ENCODE measurements at regions not wholly inside any gene's neighbourhood (a gene's known extent, or its start where the extent isn't known, plus 50 kb on each side); places are given as distances from the start of the nearest gene placed in this dataset.

DNA sequence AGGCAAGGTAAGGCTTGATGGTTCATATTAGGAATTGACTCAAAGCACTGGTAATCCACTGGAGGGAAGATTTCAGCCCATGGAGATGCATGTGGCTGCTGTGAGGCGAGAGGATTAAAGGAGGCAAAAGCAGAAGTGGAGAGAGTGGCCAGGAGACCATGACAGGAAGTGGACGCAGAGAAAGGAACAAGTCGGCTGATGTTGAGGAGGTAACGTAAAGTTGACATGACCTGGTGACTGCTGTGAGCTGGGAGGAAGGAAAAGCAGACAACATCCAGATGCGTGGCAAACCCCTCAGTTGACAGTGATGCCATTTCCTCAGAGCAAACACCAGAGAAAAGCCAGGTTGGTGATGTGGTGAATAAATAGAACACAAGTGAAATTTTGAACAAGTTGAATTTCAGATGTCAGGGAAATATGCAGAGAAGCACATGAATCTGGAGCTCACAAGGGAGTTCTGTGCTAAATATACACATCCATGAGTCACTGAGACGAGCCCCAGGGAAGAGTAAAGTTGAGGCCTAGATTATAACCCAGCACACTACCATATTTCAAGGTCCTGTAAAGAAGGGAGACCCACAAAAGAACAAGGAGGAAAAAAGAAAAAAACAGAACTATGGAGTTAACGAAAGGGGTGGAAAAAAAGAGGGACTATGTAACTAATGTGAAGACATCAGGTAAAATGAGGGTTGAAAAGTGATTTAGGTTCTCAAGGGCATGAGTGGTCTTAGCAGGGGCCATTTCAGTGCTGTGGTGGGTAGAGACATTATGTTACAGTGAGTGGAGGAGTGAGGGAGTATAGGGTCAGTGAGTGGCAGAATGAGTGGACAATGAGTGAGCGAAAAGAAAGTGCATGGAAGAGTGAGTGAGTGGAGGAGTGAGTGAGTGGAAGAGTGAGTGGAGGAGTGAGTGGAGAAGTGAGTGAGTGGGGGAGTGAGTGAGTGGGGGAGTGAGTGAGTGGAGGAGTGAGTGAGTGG is 61.6 kb upstream of the GZMB start:
- no peak overlapping the region for H3K4me3 ChIP-seq (ENCODE audit: low read length in 3 of 3)
- H3K9ac ChIP-seq (ENCODE audit: low read depth in 1 of 3, low read length in 3 of 3) = no peak overlapping the region
- H3K27ac ChIP-seq (ENCODE audit: low read depth, low read length) = peak overlapping the region; percentile 1
- H3K27me3 ChIP-seq (ENCODE audit: control insufficient read depth in 3 of 3, insufficient read depth in 3 of 3, low read length in 3 of 3) = peaks cover 0 to 3% (median 0%) of the 10 kb centered on the region in 3 donors
- H3K36me3 ChIP-seq (ENCODE audit: control insufficient read depth in 3 of 3, insufficient read depth in 3 of 3, low read length in 3 of 3) = no peaks in the 10 kb centered on the region
- H3K4me1 ChIP-seq (ENCODE audit: control insufficient read depth in 3 of 3, insufficient read depth in 3 of 3, low read length in 3 of 3) = no peaks in the 10 kb centered on the region
- no peaks in the 10 kb centered on the region for H3K9me3 ChIP-seq (ENCODE audit: control insufficient read depth in 3 of 3, low read length in 3 of 3)

DNA sequence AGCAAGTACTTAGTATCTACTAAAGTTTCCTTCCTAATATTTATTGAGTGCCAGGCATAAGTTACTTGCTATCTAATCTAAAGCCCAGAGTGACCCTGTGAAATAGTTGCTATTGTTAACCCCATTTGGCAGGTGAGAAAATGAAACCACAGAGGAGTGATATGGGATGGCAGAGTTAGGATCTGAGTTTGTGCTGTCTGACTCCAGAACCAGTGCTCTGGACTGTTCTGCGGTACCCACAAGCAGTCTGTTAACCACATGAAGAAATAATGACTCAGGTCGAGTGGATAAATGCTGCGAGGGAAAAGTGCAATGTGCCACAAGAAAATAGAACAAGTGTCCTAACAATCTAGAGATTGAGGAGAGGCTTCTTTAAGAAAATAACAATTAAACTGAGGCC is 60.7 kb upstream of the GZMB start:
- Histone ChIP-seq H3K36me3 (ENCODE audit: control insufficient read depth in 3 of 3, insufficient read depth in 3 of 3, low read length in 3 of 3) (no peaks in the 10 kb centered on the region), H3K27ac (ENCODE audit: low read depth, low read length) (no peak overlapping the region), H3K27me3 (ENCODE audit: control insufficient read depth in 3 of 3, insufficient read depth in 3 of 3, low read length in 3 of 3) (peaks cover 0 to 3% (median 0%) of the 10 kb centered on the region in 3 donors), H3K9me3 (ENCODE audit: control insufficient read depth in 3 of 3, low read length in 3 of 3) (no peaks in the 10 kb centered on the region), H3K4me3 (ENCODE audit: low read length in 3 of 3) (no peak overlapping the region), H3K4me1 (ENCODE audit: control insufficient read depth in 3 of 3, insufficient read depth in 3 of 3, low read length in 3 of 3) (no peaks in the 10 kb centered on the region), H3K9ac (ENCODE audit: low read depth in 1 of 3, low read length in 3 of 3) (no peak overlapping the region)

DNA sequence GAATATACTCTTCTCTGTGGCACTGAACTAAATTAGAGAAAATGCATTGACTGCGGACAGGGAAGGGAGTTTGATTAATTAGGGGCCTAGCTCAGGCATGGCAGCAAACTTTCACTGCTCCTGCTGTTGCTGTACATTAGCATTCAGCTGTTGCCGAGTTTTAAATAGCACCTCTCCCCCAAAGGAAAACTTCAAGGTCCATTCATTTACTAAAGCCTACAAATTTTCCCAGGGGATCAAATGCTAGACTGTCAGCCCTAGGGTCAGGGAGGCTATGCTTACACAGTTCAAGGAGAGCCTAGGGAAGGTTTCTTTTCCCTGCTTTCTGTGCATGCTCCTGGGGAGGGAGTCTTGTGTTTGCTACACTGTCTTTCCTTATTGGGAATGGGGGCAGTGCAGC is 60.0 kb upstream of the GZMB start:
- H3K9ac ChIP-seq (ENCODE audit: low read depth in 1 of 3, low read length in 3 of 3) = no peak overlapping the region
- peaks cover 0 to 3% (median 0%) of the 10 kb centered on the region in 3 donors for H3K27me3 ChIP-seq (ENCODE audit: control insufficient read depth in 3 of 3, insufficient read depth in 3 of 3, low read length in 3 of 3)
- no peak overlapping the region for H3K4me3 ChIP-seq (ENCODE audit: low read length in 3 of 3)
- H3K4me1 ChIP-seq (ENCODE audit: control insufficient read depth in 3 of 3, insufficient read depth in 3 of 3, low read length in 3 of 3) = no peaks in the 10 kb centered on the region
- no peak overlapping the region for H3K27ac ChIP-seq (ENCODE audit: low read depth, low read length)
- no peaks in the 10 kb centered on the region for H3K9me3 ChIP-seq (ENCODE audit: control insufficient read depth in 3 of 3, low read length in 3 of 3)
- H3K36me3 ChIP-seq (ENCODE audit: control insufficient read depth in 3 of 3, insufficient read depth in 3 of 3, low read length in 3 of 3) = no peaks in the 10 kb centered on the region

DNA sequence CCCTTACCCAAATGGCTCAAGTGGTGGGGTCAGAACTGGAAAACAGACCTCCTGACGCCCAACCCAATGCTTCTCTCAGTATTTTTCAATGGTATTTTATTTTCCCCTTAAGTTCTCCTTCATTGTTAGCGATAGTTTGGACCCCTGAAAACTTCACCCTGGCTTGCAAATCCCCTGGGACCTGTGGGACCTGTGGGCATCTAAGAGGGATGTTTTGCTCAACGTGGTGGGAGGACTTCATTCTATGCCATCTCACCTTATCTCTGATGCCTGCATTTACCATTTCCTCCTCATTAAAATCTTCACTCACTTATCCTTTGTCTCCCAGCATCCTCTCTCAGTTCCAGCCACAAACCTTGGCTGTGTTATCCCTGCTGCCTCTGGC is 59.4 kb upstream of the GZMB start:
- no peak overlapping the region for H3K9ac ChIP-seq (ENCODE audit: low read depth in 1 of 3, low read length in 3 of 3)
- peaks cover 0 to 3% (median 0%) of the 10 kb centered on the region in 3 donors for H3K27me3 ChIP-seq (ENCODE audit: control insufficient read depth in 3 of 3, insufficient read depth in 3 of 3, low read length in 3 of 3)
- H3K9me3 ChIP-seq (ENCODE audit: control insufficient read depth in 3 of 3, low read length in 3 of 3) = no peaks in the 10 kb centered on the region
- H3K4me3 ChIP-seq (ENCODE audit: low read length in 3 of 3) = no peak overlapping the region
- H3K36me3 ChIP-seq (ENCODE audit: control insufficient read depth in 3 of 3, insufficient read depth in 3 of 3, low read length in 3 of 3) = no peaks in the 10 kb centered on the region
- no peak overlapping the region for H3K27ac ChIP-seq (ENCODE audit: low read depth, low read length)
- H3K4me1 ChIP-seq (ENCODE audit: control insufficient read depth in 3 of 3, insufficient read depth in 3 of 3, low read length in 3 of 3) = no peaks in the 10 kb centered on the region

DNA sequence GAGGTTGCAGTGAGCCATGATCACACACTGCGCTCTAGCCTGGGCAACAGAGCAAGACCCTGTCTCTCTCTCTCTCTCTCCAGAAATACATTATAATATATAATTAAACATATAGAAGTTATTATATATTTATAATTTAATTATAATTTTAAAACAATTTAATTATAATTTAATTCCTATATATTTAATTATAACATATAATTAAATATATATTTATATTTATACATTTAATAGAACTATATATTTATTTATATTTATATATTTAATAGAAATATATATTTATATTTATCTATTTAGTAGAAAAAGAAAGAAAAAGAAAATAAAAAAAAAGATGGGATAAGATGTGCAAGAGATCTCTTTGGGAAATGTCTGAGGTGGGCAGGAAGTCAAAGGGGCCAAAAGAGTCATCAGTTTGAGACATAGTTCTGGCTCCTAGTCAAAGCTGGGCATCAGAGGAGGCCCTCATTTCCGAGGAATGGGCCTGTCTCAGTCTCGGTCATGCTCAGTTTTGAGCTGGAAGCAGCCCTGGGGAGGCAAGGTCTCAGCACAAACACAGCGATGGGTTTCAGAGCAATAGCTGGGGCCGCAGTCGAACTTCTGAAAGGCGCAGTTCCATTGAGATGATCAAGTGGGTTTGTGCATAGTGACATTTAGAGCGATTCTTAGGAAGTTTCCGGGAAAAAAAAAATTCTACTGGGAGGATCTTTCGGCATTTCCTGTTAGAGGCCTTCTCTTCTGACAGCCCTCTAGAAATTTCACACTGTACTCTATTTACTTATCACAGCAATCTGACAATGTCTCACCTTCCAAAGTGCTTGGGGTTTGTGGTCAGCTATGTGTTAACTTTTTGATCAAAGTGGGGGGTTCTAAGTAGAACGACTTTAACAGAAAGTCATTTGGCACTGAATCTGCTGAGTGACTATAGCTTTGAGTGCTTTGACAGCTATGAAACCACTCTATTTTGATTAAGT is 58.7 kb upstream of the GZMB start:
- Histone ChIP-seq H3K9ac (ENCODE audit: low read depth in 1 of 3, low read length in 3 of 3) (no peak overlapping the region), H3K27ac (ENCODE audit: low read depth, low read length) (no peak overlapping the region), H3K4me1 (ENCODE audit: control insufficient read depth in 3 of 3, insufficient read depth in 3 of 3, low read length in 3 of 3) (no peaks in the 10 kb centered on the region), H3K27me3 (ENCODE audit: control insufficient read depth in 3 of 3, insufficient read depth in 3 of 3, low read length in 3 of 3) (peaks cover 0 to 3% (median 0%) of the 10 kb centered on the region in 3 donors), H3K9me3 (ENCODE audit: control insufficient read depth in 3 of 3, low read length in 3 of 3) (no peaks in the 10 kb centered on the region), H3K4me3 (ENCODE audit: low read length in 3 of 3) (no peak overlapping the region), H3K36me3 (ENCODE audit: control insufficient read depth in 3 of 3, insufficient read depth in 3 of 3, low read length in 3 of 3) (no peaks in the 10 kb centered on the region)

DNA sequence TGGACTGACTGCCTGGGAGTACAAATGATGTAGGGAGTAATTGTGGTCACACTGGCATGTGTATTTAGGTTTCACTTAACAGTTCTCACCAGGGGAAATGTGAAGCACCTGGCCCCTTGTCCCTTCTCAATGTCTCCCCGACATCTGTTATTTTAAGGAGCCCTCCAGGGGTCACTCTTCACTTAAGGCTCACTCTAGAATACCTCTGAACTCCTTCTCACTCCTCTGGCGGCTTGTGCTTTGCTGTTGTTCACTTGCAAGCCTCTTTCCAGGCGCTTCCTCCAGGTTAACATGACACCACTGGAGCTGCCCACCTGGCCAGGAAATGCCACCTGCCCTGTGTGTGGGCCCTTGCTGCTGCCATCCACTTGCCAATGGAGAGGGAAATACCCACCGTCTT is 56.5 kb upstream of the GZMB start:
- no peak overlapping the region for H3K27ac ChIP-seq (ENCODE audit: low read depth, low read length)

DNA sequence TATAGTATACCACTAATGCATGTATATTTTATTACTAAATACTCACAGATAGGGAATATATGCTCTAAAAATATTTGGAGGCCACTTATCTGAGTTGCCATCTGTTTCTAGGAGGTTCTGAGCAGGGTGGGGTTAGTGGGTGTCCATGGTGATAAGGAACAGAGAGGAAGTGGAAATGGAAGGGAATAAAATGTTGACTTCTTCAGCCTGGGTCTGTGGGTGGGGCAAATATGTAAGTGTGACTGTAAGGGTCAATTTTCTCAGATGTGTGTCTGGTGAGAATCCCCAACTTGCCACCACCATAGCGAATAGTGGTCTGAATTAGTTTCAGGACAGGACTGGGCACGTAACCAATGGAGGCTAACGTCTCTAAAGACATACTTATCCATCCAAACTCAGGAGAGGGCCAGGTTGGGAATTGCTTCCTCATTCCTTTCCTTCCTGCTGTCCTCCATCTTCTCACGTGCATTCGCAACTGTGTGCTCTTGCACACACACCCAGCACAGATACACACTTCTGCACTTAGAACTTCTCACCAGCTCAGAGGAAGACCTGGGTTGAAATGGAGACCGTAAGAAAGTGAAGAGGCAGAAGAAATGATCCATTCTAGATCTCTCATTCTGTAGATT is 54.2 kb upstream of the GZMB start:
- Histone ChIP-seq H3K4me3 (ENCODE audit: low read length in 3 of 3) (no peak overlapping the region), H3K27ac (ENCODE audit: low read depth, low read length) (no peak overlapping the region), H3K36me3 (ENCODE audit: control insufficient read depth in 3 of 3, insufficient read depth in 3 of 3, low read length in 3 of 3) (no peaks in the 10 kb centered on the region), H3K4me1 (ENCODE audit: control insufficient read depth in 3 of 3, insufficient read depth in 3 of 3, low read length in 3 of 3) (no peaks in the 10 kb centered on the region), H3K9ac (ENCODE audit: low read depth in 1 of 3, low read length in 3 of 3) (no peak overlapping the region), H3K27me3 (ENCODE audit: control insufficient read depth in 3 of 3, insufficient read depth in 3 of 3, low read length in 3 of 3) (peaks cover 0 to 3% (median 0%) of the 10 kb centered on the region in 3 donors), H3K9me3 (ENCODE audit: control insufficient read depth in 3 of 3, low read length in 3 of 3) (no peaks in the 10 kb centered on the region)

More for the DNA sequence above, 56.5 kb upstream of the GZMB start:
- H3K9me3 ChIP-seq (ENCODE audit: control insufficient read depth in 3 of 3, low read length in 3 of 3) = no peaks in the 10 kb centered on the region
- no peaks in the 10 kb centered on the region for H3K4me1 ChIP-seq (ENCODE audit: control insufficient read depth in 3 of 3, insufficient read depth in 3 of 3, low read length in 3 of 3)
- H3K4me3 ChIP-seq (ENCODE audit: low read length in 3 of 3) = no peak overlapping the region
- peaks cover 0 to 3% (median 0%) of the 10 kb centered on the region in 3 donors for H3K27me3 ChIP-seq (ENCODE audit: control insufficient read depth in 3 of 3, insufficient read depth in 3 of 3, low read length in 3 of 3)
- H3K9ac ChIP-seq (ENCODE audit: low read depth in 1 of 3, low read length in 3 of 3) = no peak overlapping the region
- no peaks in the 10 kb centered on the region for H3K36me3 ChIP-seq (ENCODE audit: control insufficient read depth in 3 of 3, insufficient read depth in 3 of 3, low read length in 3 of 3)
